Tibial nerve (tissue), 4 donors: ENCODE measurements at regions not wholly inside any gene's neighbourhood (a gene's known extent, or its start where the extent isn't known, plus 50 kb on each side); places are given as distances from the start of the nearest gene placed in this dataset.

Source experiments
- DNase-seq, 2 donors: peaks; one replicate each; pipeline ENCODE4 v3.0.0-alpha.2; 2019; ENCODE audit warnings: low spot score in 2 of 2
- H3K27ac ChIP-seq, 4 donors: fragments of 200-600 bp; sonication (generic) in 3 of 4; one replicate each; pipeline ENCODE4 v1.5.1; 2017 to 2019; ENCODE audit warnings: mild to moderate bottlenecking in 1 of 4
- H3K27me3 ChIP-seq, 2 donors: fragments of 200-600 bp; sonication (generic) in 1 of 2; one replicate each; pipeline versions ENCODE4 v1.5.1 to v1.6.0; 2017 to 2019
- H3K36me3 ChIP-seq, 3 donors: fragments of 200-600 bp; sonication (generic); one replicate each; pipeline ENCODE4 v1.5.1; 2018 to 2019
- H3K4me1 ChIP-seq, 4 donors: fragments of 200-600 bp; sonication (generic) in 3 of 4; one replicate each; pipeline ENCODE4 v1.5.1; 2017 to 2019
- H3K4me3 ChIP-seq, 4 donors: fragments of 200-600 bp; sonication (generic) in 3 of 4; one replicate each; pipeline ENCODE4 v1.5.1; 2017 to 2019; ENCODE audit warnings: mild to moderate bottlenecking in 1 of 4, moderate library complexity in 1 of 4
- H3K9me3 ChIP-seq, 4 donors: fragments of 200-600 bp; sonication (generic) in 3 of 4; one replicate each; pipeline ENCODE4 v1.5.1; 2017 to 2019
- EP300 ChIP-seq, 2 donors: sonication (generic); formaldehyde crosslinking; IDR thresholded peaks; one replicate each; pipeline ENCODE4 v1.6.1; 2017; ENCODE audit warnings: antibody characterized with exemption in 2 of 2, mild to moderate bottlenecking in 1 of 2
- POLR2A ChIP-seq, 2 donors: fragments of 450-650 bp; IDR thresholded peaks; one replicate each; pipeline ENCODE4 v1.6.1; 2017; ENCODE audit warnings: antibody characterized with exemption in 2 of 2, mild to moderate bottlenecking in 2 of 2, moderate library complexity in 2 of 2
- WGBS, 2 donors: methylation state at CpG; one replicate each; pipeline ENCODE4 v1.1.5; 2018; 5-methylcytosine and 5-hydroxymethylcytosine counted together
- TF ChIP-seq, protein P1 (sequence below), 5 experiments: fragments of 200-600 bp in 3 of 5; fragments of 450-650 bp in 2 of 5; sonication (generic) in 3 of 5; IDR thresholded peaks; one replicate each; pipeline ENCODE4 v1.5.1; 2016 to 2019; ENCODE audit warnings: antibody characterized with exemption in 5 of 5, mild to moderate bottlenecking in 3 of 5, moderate library complexity in 2 of 5

DNA sequence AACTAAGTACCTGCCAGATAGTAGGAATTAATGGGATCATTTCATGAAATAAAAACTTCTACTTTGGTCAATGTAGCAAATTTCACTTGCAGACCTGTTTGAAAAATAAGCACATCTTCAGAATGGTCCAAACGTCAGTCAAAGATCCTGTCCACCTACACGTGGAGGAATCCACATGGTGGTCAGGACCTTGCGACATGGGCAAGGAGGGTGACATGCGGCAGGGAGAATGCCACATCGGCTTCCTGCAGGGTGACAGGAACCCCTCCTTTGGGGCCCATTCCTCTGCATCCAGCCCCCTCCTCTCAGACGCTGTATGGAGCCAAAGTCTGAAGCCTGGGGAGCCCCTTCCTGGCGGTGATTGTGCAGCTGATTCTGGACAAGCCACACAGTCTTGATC is 95.5 kb upstream of the MGMT start:
- peaks cover 0 to 4% (median 0%) of the 10 kb centered on the region in 4 donors for H3K9me3 ChIP-seq
- no peaks in the 10 kb centered on the region for H3K27me3 ChIP-seq
- H3K36me3 ChIP-seq = no peaks in the 10 kb centered on the region
- no peaks in the 10 kb centered on the region for H3K4me1 ChIP-seq
- no peak overlapping the region for H3K4me3 ChIP-seq
- no peak for DNase-seq
- no peak overlapping the region for H3K27ac ChIP-seq
- TF ChIP-seq POLR2A (IDR thresholded peaks at IDR 0.05) = no peak
- no peak for TF ChIP-seq EP300 (IDR thresholded peaks at IDR 0.05)
- TF ChIP-seq, protein P1, sequence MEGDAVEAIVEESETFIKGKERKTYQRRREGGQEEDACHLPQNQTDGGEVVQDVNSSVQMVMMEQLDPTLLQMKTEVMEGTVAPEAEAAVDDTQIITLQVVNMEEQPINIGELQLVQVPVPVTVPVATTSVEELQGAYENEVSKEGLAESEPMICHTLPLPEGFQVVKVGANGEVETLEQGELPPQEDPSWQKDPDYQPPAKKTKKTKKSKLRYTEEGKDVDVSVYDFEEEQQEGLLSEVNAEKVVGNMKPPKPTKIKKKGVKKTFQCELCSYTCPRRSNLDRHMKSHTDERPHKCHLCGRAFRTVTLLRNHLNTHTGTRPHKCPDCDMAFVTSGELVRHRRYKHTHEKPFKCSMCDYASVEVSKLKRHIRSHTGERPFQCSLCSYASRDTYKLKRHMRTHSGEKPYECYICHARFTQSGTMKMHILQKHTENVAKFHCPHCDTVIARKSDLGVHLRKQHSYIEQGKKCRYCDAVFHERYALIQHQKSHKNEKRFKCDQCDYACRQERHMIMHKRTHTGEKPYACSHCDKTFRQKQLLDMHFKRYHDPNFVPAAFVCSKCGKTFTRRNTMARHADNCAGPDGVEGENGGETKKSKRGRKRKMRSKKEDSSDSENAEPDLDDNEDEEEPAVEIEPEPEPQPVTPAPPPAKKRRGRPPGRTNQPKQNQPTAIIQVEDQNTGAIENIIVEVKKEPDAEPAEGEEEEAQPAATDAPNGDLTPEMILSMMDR (IDR thresholded peaks at IDR 0.05) = no peak
- WGBS, 2 donors = 68 to 74% methylated on average over 7 of the region's 7 CpGs

DNA sequence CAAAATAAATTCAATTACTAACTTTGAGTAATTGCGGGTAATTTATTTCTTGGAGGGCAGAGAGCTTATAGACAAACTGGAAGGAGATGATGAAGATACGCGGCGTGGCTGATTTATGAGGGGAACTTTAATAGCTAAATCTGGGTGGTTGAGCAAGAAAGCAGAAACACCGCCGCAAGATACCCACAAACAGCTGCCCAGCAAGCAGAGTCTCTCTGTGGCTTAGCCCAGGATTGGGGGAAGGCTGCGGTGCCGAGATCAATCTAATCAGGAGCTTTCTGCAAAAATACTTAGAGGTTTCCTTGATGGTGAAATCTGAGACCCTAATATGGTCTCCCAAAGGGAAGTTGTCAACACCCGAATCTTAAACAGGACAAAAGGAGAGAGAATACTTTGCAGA is 94.9 kb upstream of the MGMT start:
- WGBS, 2 donors = 76 to 80% methylated on average over 9 of the region's 9 CpGs
- Histone ChIP-seq H3K27me3 (no peaks in the 10 kb centered on the region), H3K9me3 (peaks cover 0 to 4% (median 0%) of the 10 kb centered on the region in 4 donors), H3K36me3 (no peaks in the 10 kb centered on the region), H3K4me3 (no peak overlapping the region), H3K4me1 (no peaks in the 10 kb centered on the region), H3K27ac (no peak overlapping the region)
- no peak for DNase-seq
- TF ChIP-seq, protein P1 (IDR thresholded peaks at IDR 0.05) = no peak
- no peak for TF ChIP-seq EP300 (IDR thresholded peaks at IDR 0.05)

DNA sequence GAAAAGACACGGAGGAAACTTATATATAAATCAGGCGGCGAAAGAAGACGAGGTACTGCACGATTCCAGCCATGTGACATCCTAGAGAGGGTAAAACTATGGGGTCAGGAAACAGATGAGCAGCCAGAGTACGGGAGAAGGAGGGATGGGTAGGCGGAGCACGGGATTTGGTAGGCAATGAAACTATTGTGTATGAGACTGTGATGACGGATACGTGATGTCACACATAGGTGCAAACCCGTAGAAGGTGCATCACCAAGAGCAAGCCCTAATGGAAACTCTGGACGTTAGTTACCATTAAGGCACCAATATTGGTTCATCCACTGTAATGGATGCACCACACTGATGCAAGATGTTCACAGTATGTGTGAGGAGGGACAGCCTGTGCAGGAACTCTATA is 93.8 kb upstream of the MGMT start:
- TF ChIP-seq POLR2A (IDR thresholded peaks at IDR 0.05) (no peak), EP300 (IDR thresholded peaks at IDR 0.05) (no peak)
- TF ChIP-seq, protein P1 (IDR thresholded peaks at IDR 0.05) = no peak
- Histone ChIP-seq H3K9me3 (peaks cover 0 to 4% (median 0%) of the 10 kb centered on the region in 4 donors), H3K27me3 (no peaks in the 10 kb centered on the region), H3K4me3 (no peak overlapping the region), H3K36me3 (no peaks in the 10 kb centered on the region), H3K27ac (no peak overlapping the region), H3K4me1 (no peaks in the 10 kb centered on the region)
- WGBS, 2 donors = 91 to 92% methylated on average over 12 of the region's 12 CpGs
- DNase-seq = no peak

DNA sequence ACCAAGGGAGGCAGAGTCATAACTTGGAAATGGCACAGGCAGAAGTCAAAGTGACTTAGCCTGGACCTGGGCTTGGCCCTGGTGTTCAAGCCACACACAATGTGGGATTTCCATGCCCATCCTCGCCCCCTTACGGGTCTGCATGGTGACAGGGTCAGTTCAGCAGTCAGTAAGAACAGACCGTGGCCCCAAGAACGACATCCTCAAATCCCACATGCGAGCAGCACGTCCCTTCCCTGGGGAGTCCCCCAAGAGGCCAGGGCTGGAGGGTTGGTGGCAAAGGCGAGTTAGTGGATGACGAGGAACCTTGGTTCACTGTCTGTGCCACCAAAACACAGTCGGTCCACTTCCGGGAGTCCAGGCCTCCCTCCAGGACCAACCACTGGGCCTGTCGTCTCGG is 93.3 kb upstream of the MGMT start:
- WGBS, 2 donors = 82 to 96% methylated on average over 9 to 12 of the region's 12 CpGs
- Histone ChIP-seq H3K4me1 (no peaks in the 10 kb centered on the region), H3K36me3 (no peaks in the 10 kb centered on the region), H3K4me3 (no peak overlapping the region), H3K27me3 (no peaks in the 10 kb centered on the region), H3K9me3 (peaks cover 0 to 4% (median 0%) of the 10 kb centered on the region in 4 donors), H3K27ac (no peak overlapping the region)
- no peak for DNase-seq
- TF ChIP-seq POLR2A (IDR thresholded peaks at IDR 0.05) (no peak), EP300 (IDR thresholded peaks at IDR 0.05) (no peak)
- TF ChIP-seq, protein P1 (IDR thresholded peaks at IDR 0.05) = no peak

DNA sequence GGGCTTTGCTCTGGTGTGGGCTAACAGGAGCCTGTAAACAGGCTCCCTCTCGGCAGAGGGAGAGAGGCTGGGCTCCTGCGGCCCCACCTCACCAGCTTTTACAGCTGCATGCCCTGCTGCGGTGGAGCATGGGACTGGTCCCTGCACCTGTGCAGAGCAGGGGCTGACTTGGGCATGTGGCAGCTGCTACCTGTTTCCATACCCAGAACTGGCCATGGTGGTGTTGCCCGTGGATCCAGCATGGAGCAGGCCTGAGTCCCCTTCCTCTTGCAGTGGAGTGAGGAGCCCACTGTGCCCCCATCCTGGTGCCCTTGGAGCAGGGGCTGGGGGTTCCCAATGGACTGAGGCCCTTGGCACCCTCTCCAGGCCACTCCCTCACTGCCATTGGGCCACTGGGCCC is 91.9 kb upstream of the MGMT start:
- DNase-seq = no peak
- Histone ChIP-seq H3K36me3 (no peaks in the 10 kb centered on the region), H3K27ac (no peak overlapping the region), H3K4me3 (no peak overlapping the region), H3K9me3 (peaks cover 0 to 4% (median 0%) of the 10 kb centered on the region in 4 donors), H3K4me1 (no peaks in the 10 kb centered on the region), H3K27me3 (no peaks in the 10 kb centered on the region)
- 67 to 79% methylated on average over 3 to 4 of the region's 4 CpGs for WGBS, 2 donors
- TF ChIP-seq POLR2A (IDR thresholded peaks at IDR 0.05) (no peak), EP300 (IDR thresholded peaks at IDR 0.05) (no peak)
- TF ChIP-seq, protein P1 (IDR thresholded peaks at IDR 0.05) = no peak
